GM12872 (cell line): ENCODE measurements at regions not wholly inside any gene's neighbourhood (a gene's known extent, or its start where the extent isn't known, plus 50 kb on each side); places are given as distances from the start of the nearest gene placed in this dataset.

Experiments used
- TF ChIP-seq, protein P1 (sequence below): IDR thresholded peaks from 3 replicates; pipeline ENCODE4 v1.5.1; 2011; ENCODE audit warnings: low read depth, mild to moderate bottlenecking, low read length, moderate library complexity; ENCODE audit not compliant: insufficient read depth

DNA sequence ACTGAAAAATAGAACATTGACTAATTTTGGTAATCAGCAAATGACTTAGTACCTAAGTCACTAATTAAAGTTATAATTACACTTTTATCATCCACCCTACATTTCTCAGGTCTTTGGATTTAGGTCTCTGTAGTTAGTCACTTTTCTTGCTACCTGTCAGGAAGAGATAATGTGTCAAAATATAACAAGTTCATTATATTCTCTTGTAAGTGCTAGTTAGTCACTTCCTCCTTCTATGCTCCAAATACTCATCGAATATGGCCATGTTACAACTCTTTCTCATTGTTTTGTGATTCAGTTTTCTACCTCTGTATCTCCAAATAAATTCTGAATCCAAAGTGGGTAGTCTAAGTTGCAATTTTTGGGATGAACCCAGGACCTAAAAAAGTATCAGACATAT lies 163.5 kb upstream of the KIF2B start:
- TF ChIP-seq, protein P1, sequence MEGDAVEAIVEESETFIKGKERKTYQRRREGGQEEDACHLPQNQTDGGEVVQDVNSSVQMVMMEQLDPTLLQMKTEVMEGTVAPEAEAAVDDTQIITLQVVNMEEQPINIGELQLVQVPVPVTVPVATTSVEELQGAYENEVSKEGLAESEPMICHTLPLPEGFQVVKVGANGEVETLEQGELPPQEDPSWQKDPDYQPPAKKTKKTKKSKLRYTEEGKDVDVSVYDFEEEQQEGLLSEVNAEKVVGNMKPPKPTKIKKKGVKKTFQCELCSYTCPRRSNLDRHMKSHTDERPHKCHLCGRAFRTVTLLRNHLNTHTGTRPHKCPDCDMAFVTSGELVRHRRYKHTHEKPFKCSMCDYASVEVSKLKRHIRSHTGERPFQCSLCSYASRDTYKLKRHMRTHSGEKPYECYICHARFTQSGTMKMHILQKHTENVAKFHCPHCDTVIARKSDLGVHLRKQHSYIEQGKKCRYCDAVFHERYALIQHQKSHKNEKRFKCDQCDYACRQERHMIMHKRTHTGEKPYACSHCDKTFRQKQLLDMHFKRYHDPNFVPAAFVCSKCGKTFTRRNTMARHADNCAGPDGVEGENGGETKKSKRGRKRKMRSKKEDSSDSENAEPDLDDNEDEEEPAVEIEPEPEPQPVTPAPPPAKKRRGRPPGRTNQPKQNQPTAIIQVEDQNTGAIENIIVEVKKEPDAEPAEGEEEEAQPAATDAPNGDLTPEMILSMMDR, result no peak

DNA sequence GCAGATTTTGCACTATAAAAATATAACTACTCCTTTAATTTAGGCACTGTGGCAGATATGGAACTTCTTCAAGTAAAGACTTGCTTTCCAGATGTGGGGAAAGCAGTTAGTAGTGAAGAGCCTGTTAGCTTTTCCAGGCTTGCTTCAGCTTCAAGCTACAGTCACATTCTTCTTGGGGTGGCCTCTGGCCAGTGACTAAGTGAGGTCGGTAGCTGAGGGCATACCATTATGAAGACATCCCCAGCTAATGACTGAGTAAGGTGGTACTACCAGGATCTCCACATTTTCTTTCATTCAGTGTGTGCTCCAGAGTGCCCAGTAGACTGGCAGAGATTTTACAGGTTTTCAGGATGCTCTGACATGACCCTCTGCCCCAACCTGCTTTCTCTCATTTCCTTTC lies 167.1 kb upstream of the KIF2B start:
- TF ChIP-seq, protein P1, result no peak

DNA sequence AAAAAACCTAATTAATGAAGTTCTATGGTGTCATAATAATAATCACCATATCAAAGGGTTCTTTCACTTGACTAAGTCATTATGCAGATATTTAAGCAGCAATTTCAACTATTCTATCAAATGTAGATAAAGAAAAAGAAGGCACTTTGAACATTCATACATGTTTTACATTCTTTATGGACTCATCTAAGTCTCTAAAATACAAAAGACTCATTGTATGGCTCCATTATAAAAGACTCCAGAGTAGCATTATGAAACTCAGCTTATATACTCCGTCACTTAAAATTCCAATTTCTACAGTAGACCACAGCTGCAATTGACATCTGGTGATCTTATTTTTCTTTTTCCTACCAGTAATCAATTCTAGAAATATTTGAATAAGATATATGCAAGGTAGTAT lies 173.5 kb upstream of the KIF2B start:
- TF ChIP-seq, protein P1, result no peak

DNA sequence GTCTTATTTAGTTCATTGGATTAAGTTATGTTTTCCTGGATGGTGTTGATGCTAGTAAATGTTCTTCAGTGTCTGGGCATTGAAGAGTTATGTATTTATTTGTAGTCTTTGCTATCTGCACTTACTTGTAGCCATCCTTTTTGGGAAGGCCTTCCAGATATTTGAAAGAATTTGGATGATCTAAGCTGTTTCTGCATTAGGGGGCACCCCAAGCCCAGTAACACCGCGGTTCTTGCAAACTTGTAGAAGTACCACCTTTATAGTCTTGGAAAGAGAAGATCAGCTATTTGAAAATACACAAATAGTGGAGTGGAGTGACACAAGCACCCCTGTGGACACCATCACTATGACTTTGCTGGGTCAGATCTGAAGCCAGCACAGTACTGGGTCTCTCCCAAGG lies 175.9 kb upstream of the KIF2B start:
- TF ChIP-seq, protein P1, result no peak

DNA sequence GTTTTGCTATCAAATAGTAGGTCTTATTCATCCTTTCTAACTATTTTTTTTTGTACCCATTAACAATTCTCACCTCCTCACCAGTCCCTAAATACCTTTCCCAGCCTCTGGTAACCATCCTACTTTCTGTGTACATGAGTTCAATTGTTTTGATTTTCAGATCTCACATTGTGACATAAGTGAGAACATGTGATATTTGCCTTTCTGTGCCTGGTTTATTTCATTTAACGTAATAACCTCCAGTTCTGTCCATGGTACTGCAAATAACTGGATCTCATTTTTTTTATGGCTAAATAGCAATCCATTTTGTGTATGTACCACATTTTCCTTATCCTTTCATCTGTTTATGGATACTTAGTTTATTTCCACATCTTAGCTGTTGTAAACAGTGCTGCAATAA lies 181.9 kb upstream of the KIF2B start:
- TF ChIP-seq, protein P1, result no peak

DNA sequence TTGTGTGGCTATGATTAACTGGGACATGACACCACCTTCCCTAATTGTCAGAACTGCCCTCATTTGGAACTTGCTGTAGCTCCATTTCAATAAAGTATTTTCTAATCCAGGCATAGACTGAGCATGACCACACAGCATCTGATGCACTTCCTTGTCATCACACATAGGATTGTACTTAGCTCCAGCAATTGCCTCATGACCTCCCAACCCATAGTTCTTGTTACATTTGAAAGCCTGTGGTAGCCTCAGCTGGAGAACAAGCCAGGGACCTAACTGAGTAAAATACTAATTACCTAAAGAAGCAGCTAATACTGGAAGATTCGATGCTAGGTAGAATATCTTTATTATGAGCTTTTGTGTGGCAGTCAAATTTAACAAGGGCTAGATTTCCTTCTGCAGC lies 187.3 kb upstream of the KIF2B start:
- TF ChIP-seq, protein P1, result no peak

DNA sequence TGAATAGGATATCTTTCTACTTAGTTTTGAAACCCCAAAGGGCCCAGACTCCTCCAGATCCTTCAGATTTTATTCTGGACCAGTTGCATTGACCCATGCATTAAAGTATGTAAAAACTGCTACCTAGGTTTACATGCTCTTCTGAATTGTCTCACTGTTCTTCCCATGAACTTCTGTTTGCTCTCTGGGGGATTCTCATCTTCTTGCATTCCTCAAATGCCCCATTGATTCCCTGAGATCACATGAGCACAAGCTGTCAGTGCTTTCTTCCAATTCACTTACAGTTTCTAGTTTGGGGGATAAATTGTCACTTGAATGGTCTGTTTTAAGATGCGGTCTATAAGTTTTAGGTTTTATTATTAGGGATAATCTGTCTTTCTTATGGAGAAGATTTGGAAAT lies 188.9 kb upstream of the KIF2B start:
- TF ChIP-seq, protein P1, result no peak

DNA sequence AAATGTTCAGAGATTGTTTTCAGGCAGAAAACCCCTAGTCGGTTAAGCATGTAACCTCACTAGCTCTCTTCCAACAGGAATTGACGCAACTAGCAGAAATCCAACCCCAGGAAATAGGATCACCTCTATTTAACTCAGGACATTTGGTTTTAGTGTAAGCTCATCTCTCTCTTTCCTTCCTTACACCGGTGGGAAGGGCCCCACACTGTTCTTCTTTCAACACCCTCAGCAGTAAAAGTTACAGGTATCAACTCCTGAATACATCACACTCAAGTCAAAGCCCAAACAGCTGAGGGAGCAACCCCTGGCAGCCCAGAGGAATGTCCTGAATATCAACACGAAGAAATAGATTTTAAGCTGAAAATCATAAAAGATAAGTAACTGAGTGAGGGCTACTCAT lies 191.2 kb upstream of the KIF2B start:
- TF ChIP-seq, protein P1, result no peak
